ENCODE measurements at regions not wholly inside any gene's neighbourhood (a gene's known extent, or its start where the extent isn't known, plus 50 kb on each side); places are given as distances from the start of the nearest gene placed in this dataset.

GRCh38 chr16:87032554-87032953 lies 284.6 kb downstream of the C16orf95 start:
- TF ChIP-seq GATA2 (IDR thresholded peaks at IDR 0.05; ENCODE audit: low read depth, low read length), result no peak
- no peak for TF ChIP-seq GATA3 (IDR thresholded peaks at IDR 0.05; ENCODE audit: low read depth, low read length)
